Omental fat pad (tissue), 3 donors: ENCODE measurements at regions not wholly inside any gene's neighbourhood (a gene's known extent, or its start where the extent isn't known, plus 50 kb on each side); places are given as distances from the start of the nearest gene placed in this dataset.
"Not testable (repeated sequence)": the region's sequence is repeated elsewhere in the genome, so short reads cannot be mapped to it uniquely, and the experiment has no call there.

Experiments used
- ATAC-seq: fragments of 150-250 bp; one replicate; pipeline ENCODE4 v1.9.1; 2016; ENCODE audit warnings: mild to moderate bottlenecking, moderate library complexity; ENCODE audit not compliant: low FRiP score
- DNase-seq: peaks from one replicate; pipeline ENCODE4 v3.0.0-alpha.2; 2019; ENCODE audit warnings: low spot score
- TF ChIP-seq, protein P1 (sequence below), 3 donors: fragments of 450-650 bp; IDR thresholded peaks; one replicate each; pipeline ENCODE4 v1.5.1; 2016 to 2017; ENCODE audit warnings: antibody characterized with exemption in 3 of 3, mild to moderate bottlenecking in 3 of 3, moderate library complexity in 2 of 3

DNA sequence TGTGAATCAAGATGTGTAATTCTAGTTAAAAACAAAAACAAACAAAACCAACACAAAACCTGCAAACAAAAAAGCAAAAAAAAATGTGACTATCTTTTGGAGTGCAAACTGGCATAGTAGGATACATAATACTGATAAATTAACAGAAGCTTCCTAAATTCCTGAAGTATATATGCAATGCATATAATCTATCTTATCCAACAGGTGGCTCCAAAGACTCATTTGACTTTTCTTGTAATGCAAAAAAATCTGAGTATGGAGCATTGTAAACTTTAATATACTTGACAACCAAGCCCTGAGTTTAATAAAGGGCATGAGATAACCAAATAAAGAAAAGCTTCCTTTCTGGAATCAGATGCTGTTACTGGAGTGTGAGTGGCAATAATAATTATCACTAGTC is 1003.6 kb downstream of the FSCB start:
- ATAC-seq (no peak), DNase-seq (no peak)
- TF ChIP-seq, protein P1, sequence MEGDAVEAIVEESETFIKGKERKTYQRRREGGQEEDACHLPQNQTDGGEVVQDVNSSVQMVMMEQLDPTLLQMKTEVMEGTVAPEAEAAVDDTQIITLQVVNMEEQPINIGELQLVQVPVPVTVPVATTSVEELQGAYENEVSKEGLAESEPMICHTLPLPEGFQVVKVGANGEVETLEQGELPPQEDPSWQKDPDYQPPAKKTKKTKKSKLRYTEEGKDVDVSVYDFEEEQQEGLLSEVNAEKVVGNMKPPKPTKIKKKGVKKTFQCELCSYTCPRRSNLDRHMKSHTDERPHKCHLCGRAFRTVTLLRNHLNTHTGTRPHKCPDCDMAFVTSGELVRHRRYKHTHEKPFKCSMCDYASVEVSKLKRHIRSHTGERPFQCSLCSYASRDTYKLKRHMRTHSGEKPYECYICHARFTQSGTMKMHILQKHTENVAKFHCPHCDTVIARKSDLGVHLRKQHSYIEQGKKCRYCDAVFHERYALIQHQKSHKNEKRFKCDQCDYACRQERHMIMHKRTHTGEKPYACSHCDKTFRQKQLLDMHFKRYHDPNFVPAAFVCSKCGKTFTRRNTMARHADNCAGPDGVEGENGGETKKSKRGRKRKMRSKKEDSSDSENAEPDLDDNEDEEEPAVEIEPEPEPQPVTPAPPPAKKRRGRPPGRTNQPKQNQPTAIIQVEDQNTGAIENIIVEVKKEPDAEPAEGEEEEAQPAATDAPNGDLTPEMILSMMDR (IDR thresholded peaks at IDR 0.05) = no peak

DNA sequence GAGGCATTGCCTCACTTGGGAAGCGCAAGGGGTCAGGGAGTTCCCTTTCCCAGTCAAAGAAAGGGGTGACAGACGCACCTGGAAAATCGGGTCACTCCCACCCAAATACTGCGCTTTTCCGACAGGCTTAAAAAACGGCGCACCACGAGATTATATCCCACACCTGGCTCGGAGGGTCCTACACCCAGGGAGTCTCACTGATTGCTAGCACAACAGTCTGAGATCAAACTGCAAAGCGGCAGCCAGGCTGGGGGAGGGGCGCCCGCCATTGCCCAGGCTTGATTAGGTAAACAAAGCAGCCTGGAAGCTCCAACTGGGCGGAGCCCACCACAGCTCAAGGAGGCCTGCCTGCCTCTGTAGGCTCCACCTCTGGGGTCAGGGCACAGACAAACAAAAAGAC is 1014.7 kb downstream of the FSCB start:
- not testable (repeated sequence) for DNase-seq, ATAC-seq

DNA sequence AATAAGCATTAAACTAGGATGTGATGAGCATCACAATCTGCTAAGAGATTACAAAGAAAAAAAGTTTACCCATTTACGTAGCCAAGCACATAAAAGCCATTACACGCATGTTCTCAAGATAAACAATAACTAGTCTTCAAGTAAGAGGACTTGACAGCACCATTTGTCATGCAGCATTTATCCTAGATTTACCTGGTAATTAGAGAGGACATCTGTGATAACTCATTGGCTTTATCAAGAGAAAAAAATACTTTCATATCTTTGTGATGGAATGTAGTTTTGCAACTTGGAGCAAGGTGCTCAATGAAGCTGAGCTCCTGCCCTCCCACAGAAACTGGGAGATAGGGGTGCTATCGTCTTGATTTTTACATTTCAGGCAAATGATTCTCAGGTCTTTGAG is 1023.7 kb downstream of the FSCB start:
- TF ChIP-seq, protein P1 (IDR thresholded peaks at IDR 0.05) = no peak
- no peak for ATAC-seq
- no peak for DNase-seq

DNA sequence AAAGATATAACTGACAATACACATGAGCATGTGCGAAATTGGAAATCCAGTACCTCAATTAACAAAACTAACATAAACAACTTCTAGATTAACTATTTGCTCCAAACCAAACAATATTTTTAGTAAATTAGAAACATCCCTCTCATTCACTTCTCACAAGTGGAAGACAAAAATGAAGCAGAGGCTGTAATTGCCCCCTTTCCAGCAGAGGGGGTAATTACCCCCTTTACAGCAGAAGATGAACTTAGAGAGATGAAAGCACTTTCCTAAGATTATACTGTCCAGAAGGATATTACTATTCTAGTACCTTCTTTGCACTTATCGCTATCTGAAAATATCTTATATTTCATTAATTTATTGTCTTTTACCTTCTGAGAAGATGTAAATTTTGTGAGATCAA is 1025.2 kb downstream of the FSCB start:
- ATAC-seq (no peak), DNase-seq (no peak)
- TF ChIP-seq, protein P1 (IDR thresholded peaks at IDR 0.05) = no peak

DNA sequence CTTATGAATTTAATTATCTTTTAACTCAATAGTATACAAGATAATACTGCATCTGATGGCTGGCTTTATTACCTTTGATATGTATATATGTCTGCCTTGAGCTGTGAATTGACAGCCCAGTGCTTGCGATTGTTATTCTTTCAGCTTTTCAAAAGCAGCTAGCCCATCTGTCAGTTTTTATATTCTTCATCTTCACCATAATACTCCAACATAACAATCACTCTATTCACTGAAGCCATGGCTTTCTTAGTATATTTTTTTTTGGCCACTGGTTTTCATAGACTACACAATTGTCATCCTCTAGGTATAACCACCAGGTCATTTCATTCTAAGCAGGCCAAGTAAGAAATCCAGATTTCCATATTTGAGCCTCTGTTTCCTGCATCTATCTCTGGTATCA is 1026.1 kb downstream of the FSCB start:
- TF ChIP-seq, protein P1 (IDR thresholded peaks at IDR 0.05) = no peak
- DNase-seq (no peak), ATAC-seq (no peak)

DNA sequence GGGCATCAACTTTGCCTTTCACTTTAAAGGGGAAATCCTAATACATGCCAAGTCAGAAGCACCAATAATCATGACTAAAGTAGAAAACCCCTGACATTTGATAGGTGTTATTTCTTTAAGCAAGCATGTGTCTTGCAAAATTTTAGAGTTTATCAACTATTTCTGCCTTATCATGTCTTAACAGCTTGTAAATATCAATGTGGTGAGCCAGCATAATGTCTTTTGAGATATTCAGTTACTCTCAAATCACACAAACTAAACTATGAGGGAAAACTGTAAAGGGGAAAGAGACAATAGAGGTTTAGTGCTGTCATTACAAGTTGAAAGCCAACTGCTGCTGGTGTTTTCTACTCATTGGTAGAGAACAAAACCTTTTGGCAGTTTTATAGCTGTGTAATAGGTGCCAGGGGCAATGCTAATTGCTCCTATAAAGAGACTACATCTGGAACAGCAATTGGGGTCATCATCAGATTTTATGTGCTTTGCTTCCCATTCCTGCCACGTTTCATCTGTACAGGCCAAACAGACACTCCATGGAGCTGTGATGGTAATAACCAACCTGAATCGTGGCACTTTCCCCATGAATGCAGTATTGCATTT is 1027.4 kb downstream of the FSCB start:
- DNase-seq (no peak), ATAC-seq (no peak)
- TF ChIP-seq, protein P1 (IDR thresholded peaks at IDR 0.05) = no peak

DNA sequence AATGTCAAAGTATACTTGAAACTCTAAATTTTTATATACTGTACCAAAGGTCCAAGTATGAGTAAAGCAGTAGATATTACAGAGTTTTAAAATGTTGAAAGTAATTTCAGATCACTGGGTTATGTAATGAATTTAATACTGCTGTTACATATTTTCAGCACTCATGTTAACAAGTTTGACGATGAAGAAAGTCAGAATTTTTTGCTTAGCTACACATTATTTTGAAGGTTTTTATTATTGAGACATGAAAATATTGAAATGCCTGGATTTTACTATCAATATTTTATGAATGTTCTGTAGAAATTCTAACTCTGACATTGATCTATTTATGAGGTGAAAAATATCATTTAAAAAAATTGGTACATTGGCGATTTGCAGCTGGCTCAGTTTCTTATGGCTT is 1030.3 kb downstream of the FSCB start:
- DNase-seq (no peak), ATAC-seq (no peak)
- TF ChIP-seq, protein P1 (IDR thresholded peaks at IDR 0.05) = no peak

DNA sequence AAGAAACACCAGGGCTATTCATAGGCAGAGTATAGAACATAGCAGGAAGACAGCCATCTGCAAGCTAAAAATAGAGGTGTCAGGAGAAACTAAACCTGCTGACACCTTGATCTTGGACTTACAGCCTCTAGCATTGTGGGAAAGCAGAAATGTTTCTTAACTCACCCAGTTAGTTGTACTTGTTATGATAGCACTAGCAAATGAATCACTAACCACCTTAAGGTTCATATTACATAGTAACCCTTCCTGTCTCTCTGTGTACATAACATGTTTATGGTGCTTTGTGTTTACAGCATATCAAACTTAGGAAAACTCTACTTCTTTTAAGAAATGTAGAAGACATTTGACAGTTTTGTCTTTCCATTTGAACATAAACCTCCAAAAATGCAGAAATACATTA is 1031.3 kb downstream of the FSCB start:
- ATAC-seq (no peak), DNase-seq (no peak)
- TF ChIP-seq, protein P1 (IDR thresholded peaks at IDR 0.05) = no peak
